GM18870 (cell line): ENCODE measurements at regions not wholly inside any gene's neighbourhood (a gene's known extent, or its start where the extent isn't known, plus 50 kb on each side); places are given as distances from the start of the nearest gene placed in this dataset.
"Not testable (repeated sequence)": the region's sequence is repeated elsewhere in the genome, so short reads cannot be mapped to it uniquely, and the experiment has no call there.

Source experiments
- ATAC-seq: cut with Tn5 transposase; IDR thresholded peaks from one replicate; pipeline ENCODE4 v1.9.1; 2021; ENCODE audit warnings: moderate library complexity; ENCODE audit not compliant: unreplicated experiment

DNA sequence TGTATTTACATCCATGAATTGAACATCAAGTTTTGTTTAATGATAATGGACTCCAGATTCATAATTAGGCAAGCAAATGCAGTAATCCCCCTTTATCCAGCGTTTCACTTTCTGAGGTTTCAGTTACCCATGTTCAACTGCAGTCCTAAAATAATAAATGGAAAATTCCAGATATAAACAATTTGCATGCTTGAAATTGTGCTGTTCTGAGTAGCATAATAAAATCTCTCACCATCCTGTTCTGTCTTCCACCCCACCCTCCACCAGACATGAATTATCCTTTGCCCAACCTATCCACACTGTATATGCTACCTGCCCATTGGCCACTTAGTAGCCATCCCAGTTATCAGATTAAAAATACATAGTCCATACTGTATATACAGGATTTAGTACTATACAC lies 224.5 kb upstream of the CHAC2 start:
- ATAC-seq = no peak

GRCh38 chr2:53536583-53537361 lies 230.8 kb upstream of the CHAC2 start:
- ATAC-seq = no peak

GRCh38 chr2:53535234-53535840 lies 232.3 kb upstream of the CHAC2 start:
- ATAC-seq = no peak

DNA sequence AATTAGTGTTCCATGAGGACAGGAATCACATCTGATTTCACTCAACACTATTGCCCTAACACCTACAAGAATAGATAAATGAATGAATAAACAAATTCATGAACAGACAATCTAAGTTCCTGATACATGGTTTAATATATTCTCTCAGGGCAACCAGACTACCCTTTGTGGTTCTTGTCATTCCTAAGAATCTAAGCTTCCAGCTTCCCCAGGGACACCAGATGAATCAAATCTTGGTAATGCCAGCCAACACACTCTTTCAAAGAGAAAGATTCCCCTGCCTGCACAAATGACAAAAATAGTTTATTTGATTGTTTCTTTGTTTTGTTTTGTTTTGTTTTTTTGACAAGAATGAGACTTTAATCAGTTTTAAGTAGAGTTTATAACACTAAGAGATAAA lies 237.5 kb upstream of the CHAC2 start:
- ATAC-seq = no peak

DNA sequence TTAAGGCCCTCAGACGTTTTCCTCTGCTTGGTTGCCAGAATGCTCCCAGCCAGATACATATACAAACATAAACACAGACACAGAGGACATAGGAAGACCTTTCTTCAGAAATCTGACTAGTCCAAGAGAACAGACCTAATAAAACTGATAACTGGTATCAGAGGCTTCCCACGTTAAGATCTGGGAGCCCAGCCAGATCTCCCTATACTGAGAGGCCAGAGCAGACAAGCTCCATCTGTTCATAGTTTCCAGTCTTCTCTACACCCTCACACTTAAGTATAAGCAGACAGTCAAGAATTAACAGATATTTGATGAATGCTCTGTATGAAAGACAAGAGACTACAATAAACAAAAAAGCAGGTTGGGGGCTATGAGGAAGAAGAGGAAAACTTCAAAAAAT lies 240.5 kb upstream of the CHAC2 start:
- no peak for ATAC-seq

- ATAC-seq = no peak
Measured at GRCh38 chr2:53519918-53520841, 247.4 kb upstream of the CHAC2 start.

DNA sequence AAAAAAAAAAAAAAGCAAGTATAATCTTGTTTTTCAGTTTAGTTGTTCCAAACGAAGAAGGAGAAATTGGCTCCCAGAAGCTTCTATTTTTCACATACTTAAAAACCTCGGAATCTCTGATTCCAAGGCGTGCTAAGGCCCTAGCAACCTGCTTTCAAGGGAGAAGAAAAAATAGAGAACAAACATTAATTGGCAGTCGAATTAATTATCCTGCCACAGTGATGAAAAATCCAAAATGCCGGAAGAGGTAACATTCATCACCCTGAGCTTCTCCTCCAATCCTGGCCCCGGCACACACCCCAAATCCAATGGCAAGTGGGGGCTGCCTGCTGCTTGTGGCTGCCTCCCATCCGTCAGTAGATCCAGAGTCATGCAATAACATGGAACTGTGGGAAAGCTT lies 250.2 kb upstream of the CHAC2 start:
- no peak for ATAC-seq

- peak; percentile 45 for ATAC-seq
Measured at GRCh38 chr2:53516650-53517049, 251.0 kb upstream of the CHAC2 start.

DNA sequence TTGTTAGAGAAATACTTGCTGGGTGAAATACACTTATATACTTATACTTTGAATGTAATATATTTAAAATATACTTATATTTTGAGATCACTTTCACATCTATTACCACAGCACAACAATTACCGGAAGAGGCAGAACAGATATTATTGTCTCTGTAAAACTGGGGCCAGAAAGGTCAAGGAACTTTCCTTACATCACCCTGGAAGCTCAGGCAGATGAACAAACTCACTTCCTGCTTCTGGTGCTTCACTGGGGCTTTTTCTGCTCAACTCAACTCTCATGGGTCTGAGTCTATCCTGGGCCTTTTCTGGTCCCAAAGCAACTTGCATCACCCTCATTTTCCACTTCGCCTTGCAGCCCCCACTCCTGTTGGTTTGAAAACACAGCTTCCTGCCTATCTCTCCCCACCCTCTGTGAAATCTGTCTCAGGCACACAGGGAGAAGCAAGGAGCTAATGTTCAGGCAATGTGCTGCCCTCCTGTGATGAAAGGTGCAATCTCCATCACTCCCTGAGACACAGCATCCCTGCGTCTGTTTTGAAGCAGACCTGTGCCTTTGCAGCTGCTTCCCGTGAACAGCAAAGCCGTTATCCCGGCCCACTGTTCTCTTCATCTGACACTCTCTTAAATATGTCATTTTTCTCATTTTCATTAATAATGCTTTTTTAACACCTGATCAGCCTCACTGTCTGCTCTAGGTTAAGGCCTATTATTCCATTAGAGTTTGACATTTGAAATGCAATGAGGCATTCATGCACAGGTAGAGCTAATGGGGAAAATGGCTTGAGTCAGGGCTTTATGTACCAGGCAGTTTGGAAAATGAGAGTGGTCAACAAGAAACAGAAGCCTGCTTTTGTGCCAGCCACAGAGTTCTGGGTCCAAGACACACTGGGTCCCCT lies 251.9 kb upstream of the CHAC2 start:
- no peak for ATAC-seq

DNA sequence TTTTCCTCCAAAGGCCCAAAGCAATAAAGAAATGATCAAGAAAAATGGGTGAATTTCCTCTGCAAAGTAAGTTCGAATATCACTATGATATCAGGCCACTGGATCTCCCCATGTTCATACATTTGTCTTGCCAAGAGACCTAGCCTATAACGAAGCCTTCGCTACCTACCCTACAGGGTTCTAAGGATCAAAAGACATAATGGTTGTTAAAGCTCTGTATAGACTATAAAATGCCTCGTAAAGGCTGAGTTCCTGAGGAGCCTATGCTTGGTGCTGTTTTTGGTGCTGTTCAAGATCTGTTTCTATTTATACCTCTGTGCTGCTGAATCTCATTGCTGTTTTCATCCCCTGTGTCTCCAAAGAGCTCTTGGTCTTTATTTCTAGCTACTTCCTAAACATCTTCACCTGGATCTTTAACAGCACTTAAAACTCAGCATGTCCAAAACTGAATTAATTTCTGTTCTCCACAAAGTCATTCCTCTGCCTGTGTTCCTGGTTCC lies 254.4 kb upstream of the CHAC2 start:
- ATAC-seq = no peak

DNA sequence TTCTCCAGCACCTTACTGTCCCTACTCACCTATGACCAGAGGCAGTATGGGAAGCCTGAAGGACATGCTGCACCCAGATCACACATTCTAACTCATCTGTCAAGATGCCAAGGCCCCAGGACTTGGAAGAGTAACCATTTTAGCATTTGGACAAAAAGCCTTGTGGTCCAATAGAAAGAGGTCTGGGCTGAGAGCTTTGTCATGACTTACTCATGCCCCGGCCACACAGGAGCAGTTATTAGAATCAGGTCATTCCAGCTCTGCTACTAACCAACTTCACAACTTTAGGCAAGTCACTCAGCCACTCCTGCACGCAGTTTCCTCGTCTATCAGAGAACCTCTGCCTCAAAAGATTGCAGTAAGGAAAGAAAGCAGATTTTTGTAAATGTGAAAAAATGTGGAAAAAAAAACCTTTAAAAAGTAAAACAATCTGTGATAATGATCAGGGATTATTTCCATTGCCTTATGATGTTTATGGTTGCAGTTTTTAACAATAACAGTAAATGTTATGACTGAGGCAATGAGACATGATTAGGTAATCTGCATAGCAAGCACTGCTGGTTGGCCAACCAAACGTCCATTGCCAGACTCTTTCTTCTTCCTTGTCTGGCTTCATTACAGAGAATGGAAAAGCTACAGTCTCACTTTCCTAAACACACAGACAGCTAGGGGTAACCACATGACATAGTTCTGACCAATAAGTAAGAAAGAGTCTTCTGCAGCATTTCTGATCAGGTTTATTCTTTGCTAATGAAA lies 255.4 kb upstream of the CHAC2 start:
- no peak for ATAC-seq

- no peak for ATAC-seq
Measured at GRCh38 chr2:53511549-53511948, 256.1 kb upstream of the CHAC2 start.

DNA sequence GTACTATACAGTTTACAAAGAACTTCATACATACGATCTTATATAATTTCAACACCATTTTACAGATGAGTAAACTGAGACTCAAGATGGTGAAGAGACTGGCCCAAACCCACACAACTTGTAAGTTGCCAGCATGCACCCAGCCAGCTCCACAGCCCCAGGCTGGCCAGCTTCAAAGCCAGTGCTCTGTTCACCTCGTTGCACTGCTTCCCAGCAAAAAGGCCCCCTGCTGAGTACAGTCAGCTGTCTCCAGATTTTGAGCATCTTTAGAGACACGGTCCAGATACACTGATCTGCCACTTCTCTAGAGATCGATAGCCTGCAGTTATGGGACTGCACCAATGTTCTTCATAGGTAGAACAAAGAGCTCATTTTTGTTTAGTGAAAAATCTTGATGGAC lies 257.2 kb upstream of the CHAC2 start:
- ATAC-seq = no peak

DNA sequence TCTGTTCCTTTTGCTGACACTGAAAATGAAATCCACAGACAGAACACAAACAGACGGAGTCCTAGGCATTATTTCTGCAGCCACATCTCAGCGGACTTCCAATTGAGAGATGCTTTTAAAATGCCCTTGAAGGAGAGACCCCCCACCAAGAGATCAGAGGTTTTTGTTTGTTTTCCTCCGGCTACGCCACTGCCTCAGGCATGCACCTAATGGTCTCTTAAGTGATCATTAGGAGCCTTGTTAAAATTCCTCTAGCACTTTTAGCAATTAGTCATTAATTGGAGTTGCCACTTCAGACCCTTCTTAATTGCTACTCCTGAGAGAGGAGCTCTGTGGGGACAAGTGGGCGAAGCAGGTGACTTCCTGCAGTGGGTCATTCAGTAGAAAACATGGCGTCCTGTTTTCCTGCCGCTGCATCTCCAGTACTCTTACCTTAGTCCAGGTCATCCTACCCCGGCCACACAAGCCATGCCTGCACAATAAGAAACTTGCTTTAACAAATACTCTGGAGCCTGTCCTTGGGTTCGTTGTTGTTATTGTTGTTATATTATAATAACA lies 257.7 kb upstream of the CHAC2 start:
- ATAC-seq = no peak

GRCh38 chr2:53508667-53509066 lies 258.9 kb upstream of the CHAC2 start:
- ATAC-seq = no peak

DNA sequence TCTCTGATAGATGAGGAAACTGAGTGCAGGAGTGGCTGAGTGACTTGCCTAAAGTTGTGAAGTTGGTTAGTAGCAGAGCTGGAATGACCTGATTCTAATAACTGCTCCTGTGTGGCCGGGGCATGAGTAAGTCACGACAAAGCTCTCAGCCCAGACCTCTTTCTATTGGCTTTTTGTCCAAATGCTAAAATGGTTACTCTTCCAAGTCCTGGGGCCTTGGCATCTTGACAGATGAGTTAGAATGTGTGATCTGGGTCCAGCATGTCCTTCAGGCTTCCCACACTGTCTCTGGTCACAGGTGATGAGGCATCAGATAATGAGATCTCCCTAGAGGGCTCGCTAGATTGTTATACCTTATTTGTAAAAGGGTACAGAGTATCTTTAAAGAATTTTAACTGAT lies 260.5 kb upstream of the CHAC2 start:
- not testable (repeated sequence) for ATAC-seq

GRCh38 chr2:53505826-53506225 lies 261.8 kb upstream of the CHAC2 start:
- no peak for ATAC-seq

- no peak for ATAC-seq
Measured at GRCh38 chr2:53504507-53504906, 263.1 kb upstream of the CHAC2 start.

DNA sequence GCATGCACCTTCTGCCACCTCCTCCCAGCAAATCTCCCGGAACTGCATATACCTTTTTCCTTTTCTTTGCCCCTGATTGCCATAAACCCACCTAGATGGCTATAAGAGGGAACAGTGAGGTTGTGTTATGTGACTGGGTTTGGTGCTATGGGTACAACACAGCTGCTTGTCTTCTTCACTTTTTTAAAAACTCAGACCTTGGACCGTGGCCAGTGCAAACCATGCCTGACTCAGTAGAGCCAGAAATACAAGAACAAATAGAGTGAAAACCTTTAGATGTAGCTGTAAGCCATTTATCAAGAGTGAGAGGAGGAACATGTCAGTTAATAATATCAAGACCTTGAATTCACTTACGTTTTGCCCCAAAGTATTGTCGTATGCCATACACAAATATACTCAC lies 267.4 kb upstream of the CHAC2 start:
- no peak for ATAC-seq
